ENCODE measurements at regions not wholly inside any gene's neighbourhood (a gene's known extent, or its start where the extent isn't known, plus 50 kb on each side); places are given as distances from the start of the nearest gene placed in this dataset.

- Histone ChIP-seq H3K4me1 (ENCODE audit: control insufficient read depth in 1 of 2, insufficient read depth in 2 of 2, low read length in 2 of 2) (no peaks in the 10 kb centered on the region), H3K9ac (ENCODE audit: low read length) (no peak overlapping the region), H3K9me3 (ENCODE audit: control insufficient read depth in 1 of 2, insufficient read depth in 1 of 2, low read depth in 1 of 2, low read length in 2 of 2) (no peaks in the 10 kb centered on the region), H3K79me2 (ENCODE audit: insufficient read depth, low read length) (no peaks in the 10 kb centered on the region), H3K27ac (ENCODE audit: low read depth, low read length) (no peak overlapping the region), H4K20me1 (ENCODE audit: insufficient read depth) (no peaks in the 10 kb centered on the region), H3K36me3 (ENCODE audit: control insufficient read depth in 1 of 2, insufficient read depth in 2 of 2, low read length in 2 of 2) (no peaks in the 10 kb centered on the region), H3K4me2 (ENCODE audit: low read length) (no peak overlapping the region), H3K4me3 (replicated peaks in 1 of 2; ENCODE audit: low read depth in 1 of 2, low read length in 2 of 2) (no peak overlapping the region), H3K27me3 (ENCODE audit: insufficient read depth, low read length) (no peaks in the 10 kb centered on the region), H2AFZ (ENCODE audit: low read depth, low read length, poor library complexity, severe bottlenecking) (no peak overlapping the region), H3K9me2 (ENCODE audit: insufficient read depth) (no peaks in the 10 kb centered on the region)
- ChIA-PET POLR2A (no interaction called here), RAD21 (ENCODE audit: low non-redundant PET in 1 of 2, low total read pairs in 2 of 2, uncharacterized antibody in 2 of 2, unreplicated experiment in 2 of 2) (no interaction called here), CTCF (no interaction called here)
- intact Hi-C loops (cut with micrococcal nuclease) = no loop called here
- TF ChIP-seq SRF (IDR thresholded peaks at IDR 0.05; ENCODE audit: low read depth) = no peak
- TF ChIP-seq TCF7L2 (IDR thresholded peaks at IDR 0.05; ENCODE audit: borderline replicate concordance, extremely low read depth, insufficient read depth, insufficient read length) = no peak
- DNase-seq (ENCODE audit: low read depth, low spot score) = no peak
- BruUV-seq (replicated peaks) = no TSS peak
- ATAC-seq = no peak
Measured at GRCh38 chrX:13463608-13464007, 105.8 kb upstream of the EGFL6 start.

- intact Hi-C loops (cut with micrococcal nuclease) = no loop called here
- Histone ChIP-seq H2AFZ (ENCODE audit: low read depth, low read length, poor library complexity, severe bottlenecking) (no peak overlapping the region), H3K9ac (ENCODE audit: low read length) (no peak overlapping the region), H4K20me1 (ENCODE audit: insufficient read depth) (no peaks in the 10 kb centered on the region), H3K9me3 (ENCODE audit: control insufficient read depth in 1 of 2, insufficient read depth in 1 of 2, low read depth in 1 of 2, low read length in 2 of 2) (no peaks in the 10 kb centered on the region), H3K4me2 (ENCODE audit: low read length) (no peak overlapping the region), H3K79me2 (ENCODE audit: insufficient read depth, low read length) (no peaks in the 10 kb centered on the region), H3K4me3 (replicated peaks in 1 of 2; ENCODE audit: low read depth in 1 of 2, low read length in 2 of 2) (no peak overlapping the region), H3K9me2 (ENCODE audit: insufficient read depth) (no peaks in the 10 kb centered on the region), H3K4me1 (ENCODE audit: control insufficient read depth in 1 of 2, insufficient read depth in 2 of 2, low read length in 2 of 2) (no peaks in the 10 kb centered on the region), H3K36me3 (ENCODE audit: control insufficient read depth in 1 of 2, insufficient read depth in 2 of 2, low read length in 2 of 2) (no peaks in the 10 kb centered on the region), H3K27ac (ENCODE audit: low read depth, low read length) (no peak overlapping the region), H3K27me3 (ENCODE audit: insufficient read depth, low read length) (no peaks in the 10 kb centered on the region)
- ChIA-PET POLR2A (no interaction called here), CTCF (no interaction called here), RAD21 (ENCODE audit: low non-redundant PET in 1 of 2, low total read pairs in 2 of 2, uncharacterized antibody in 2 of 2, unreplicated experiment in 2 of 2) (no interaction called here)
- DNase-seq (ENCODE audit: low read depth, low spot score) = no peak
- BruUV-seq (replicated peaks) = no TSS peak
- no peak for ATAC-seq
- TF ChIP-seq TCF7L2 (IDR thresholded peaks at IDR 0.05; ENCODE audit: borderline replicate concordance, extremely low read depth, insufficient read depth, insufficient read length) (no peak), REST (IDR thresholded peaks at IDR 0.05; ENCODE audit: low read depth) (no peak), POLR2AphosphoS5 (IDR thresholded peaks at IDR 0.05; ENCODE audit: low read depth, low read length) (no peak), EZH2 (IDR thresholded peaks at IDR 0.05) (no peak), SIN3A (IDR thresholded peaks at IDR 0.05; ENCODE audit: low read depth) (no peak), RAD21 (IDR thresholded peaks at IDR 0.05; ENCODE audit: low read depth) (no peak), ZFX (IDR thresholded peaks at IDR 0.05) (no peak), FOSL1 (IDR thresholded peaks at IDR 0.05; ENCODE audit: low read depth) (no peak), POLR2A (IDR thresholded peaks at IDR 0.05; ENCODE audit: borderline replicate concordance, extremely low read depth, insufficient read depth, insufficient read length) (no peak), JUND (IDR thresholded peaks at IDR 0.05) (no peak), CTCF (IDR thresholded peaks at IDR 0.05 in 2 of 3, conservative IDR thresholded peaks at IDR 0.05 in 1 of 3; ENCODE audit: borderline replicate concordance in 1 of 3, insufficient read depth in 1 of 3, low read depth in 2 of 3, low read length in 2 of 3) (no peak), MAX (IDR thresholded peaks at IDR 0.05) (no peak), ZBTB33 (IDR thresholded peaks at IDR 0.05; ENCODE audit: extremely low read depth, insufficient replicate concordance, low read length) (no peak), SP1 (IDR thresholded peaks at IDR 0.05; ENCODE audit: low read depth) (no peak)
Measured at GRCh38 chrX:13452283-13452682, 117.1 kb upstream of the EGFL6 start.
